ENCODE measurements at regions not wholly inside any gene's neighbourhood (a gene's known extent, or its start where the extent isn't known, plus 50 kb on each side); places are given as distances from the start of the nearest gene placed in this dataset.

- no peak for TF ChIP-seq TAF1 (IDR thresholded peaks at IDR 0.05; ENCODE audit: low read depth, low read length)
- TF ChIP-seq, protein P1, sequence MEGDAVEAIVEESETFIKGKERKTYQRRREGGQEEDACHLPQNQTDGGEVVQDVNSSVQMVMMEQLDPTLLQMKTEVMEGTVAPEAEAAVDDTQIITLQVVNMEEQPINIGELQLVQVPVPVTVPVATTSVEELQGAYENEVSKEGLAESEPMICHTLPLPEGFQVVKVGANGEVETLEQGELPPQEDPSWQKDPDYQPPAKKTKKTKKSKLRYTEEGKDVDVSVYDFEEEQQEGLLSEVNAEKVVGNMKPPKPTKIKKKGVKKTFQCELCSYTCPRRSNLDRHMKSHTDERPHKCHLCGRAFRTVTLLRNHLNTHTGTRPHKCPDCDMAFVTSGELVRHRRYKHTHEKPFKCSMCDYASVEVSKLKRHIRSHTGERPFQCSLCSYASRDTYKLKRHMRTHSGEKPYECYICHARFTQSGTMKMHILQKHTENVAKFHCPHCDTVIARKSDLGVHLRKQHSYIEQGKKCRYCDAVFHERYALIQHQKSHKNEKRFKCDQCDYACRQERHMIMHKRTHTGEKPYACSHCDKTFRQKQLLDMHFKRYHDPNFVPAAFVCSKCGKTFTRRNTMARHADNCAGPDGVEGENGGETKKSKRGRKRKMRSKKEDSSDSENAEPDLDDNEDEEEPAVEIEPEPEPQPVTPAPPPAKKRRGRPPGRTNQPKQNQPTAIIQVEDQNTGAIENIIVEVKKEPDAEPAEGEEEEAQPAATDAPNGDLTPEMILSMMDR (IDR thresholded peaks at IDR 0.05; ENCODE audit: control extremely low read depth in 1 of 3, insufficient read depth in 1 of 3, low read depth in 1 of 3, low read length in 3 of 3) = no peak
- no peak for TF ChIP-seq FOSL1 (IDR thresholded peaks at IDR 0.05; ENCODE audit: insufficient read depth, low read depth, low read length)
- TF ChIP-seq MAFK (IDR thresholded peaks at IDR 0.05; ENCODE audit: low read depth, low read length) = no peak
- no peak for TF ChIP-seq SUZ12 (IDR thresholded peaks at IDR 0.05; ENCODE audit: low read length)
- no peak for TF ChIP-seq SIN3A (conservative IDR thresholded peaks at IDR 0.05 in 1 of 2, IDR thresholded peaks at IDR 0.05 in 1 of 2; ENCODE audit: low read depth in 1 of 2, low read length in 2 of 2)
- TF ChIP-seq SP1 (IDR thresholded peaks at IDR 0.05; ENCODE audit: low read depth, low read length) = no peak
- no peak for TF ChIP-seq EP300 (IDR thresholded peaks at IDR 0.05; ENCODE audit: borderline replicate concordance in 1 of 2, low read depth in 2 of 2, low read length in 2 of 2)
- no peak for TF ChIP-seq SP2 (IDR thresholded peaks at IDR 0.05; ENCODE audit: low read length)
- TF ChIP-seq PHF8 (conservative IDR thresholded peaks at IDR 0.05; ENCODE audit: low read depth, low read length) = no peak
- no peak for TF ChIP-seq BACH1 (IDR thresholded peaks at IDR 0.05; ENCODE audit: low read length)
- no peak for TF ChIP-seq CBX8 (IDR thresholded peaks at IDR 0.05; ENCODE audit: borderline replicate concordance, low read depth, low read length)
- no peak for TF ChIP-seq ATF2 (IDR thresholded peaks at IDR 0.05; ENCODE audit: low read length)
- TF ChIP-seq POU5F1 (IDR thresholded peaks at IDR 0.05; ENCODE audit: low read depth, low read length) = no peak
- no peak for TF ChIP-seq USF2 (IDR thresholded peaks at IDR 0.05; ENCODE audit: low read length)
- TF ChIP-seq TEAD4 (IDR thresholded peaks at IDR 0.05; ENCODE audit: low read depth, low read length) = no peak
Measured at GRCh38 chr7:136312592-136312991, 335.4 kb upstream of the MTPN start (continued).
